OCI-LY7 (cell line): ENCODE measurements at regions not wholly inside any gene's neighbourhood (a gene's known extent, or its start where the extent isn't known, plus 50 kb on each side); places are given as distances from the start of the nearest gene placed in this dataset.

Source experiments
- BruUV-seq: library from RNA; stranded (reverse); fragments of 400-500 nt; replicated peaks from 2 replicates; lab custom pipeline; 2021; lab: Mats Ljungman, UMichigan
- CTCF ChIA-PET: fragments of 300-600 bp; sonication (Branson Sonifier 250); formaldehyde crosslinking; loops from one replicate; lab custom pipeline; 2022; ENCODE audit warnings: antibody characterized with exemption; ENCODE audit not compliant: unreplicated experiment; lab: Charles Lee
- POLR2A ChIA-PET: fragments of 300-600 bp; sonication (Branson Sonifier 250); formaldehyde crosslinking; loops from one replicate; lab custom pipeline; 2022; ENCODE audit warnings: antibody characterized with exemption; lab: Charles Lee
- DNase-seq: peaks from one replicate; pipeline ENCODE4 v3.0.0-alpha.2; 2015; ENCODE audit warnings: low spot score
- H2AFZ ChIP-seq: fragments of 200-600 bp; sonication (generic), shearing (Covaris generic); 2 replicates; pipeline ENCODE4 v1.6.1; 2014; ENCODE audit warnings: mild to moderate bottlenecking, antibody characterized with exemption, low read length, moderate library complexity
- H3K27ac ChIP-seq: fragments of 200-600 bp; sonication (generic); 2 replicates; pipeline ENCODE4 v1.5.1; 2014; ENCODE audit warnings: mixed run types, low read depth, mild to moderate bottlenecking, moderate library complexity, low read length, inconsistent platforms; ENCODE audit not compliant: poor library complexity, severe bottlenecking
- H3K36me3 ChIP-seq: fragments of 200-600 bp; sonication (generic); 2 replicates; pipeline ENCODE4 v1.6.1; 2014; ENCODE audit warnings: mild to moderate bottlenecking, antibody characterized with exemption, low read length, moderate library complexity, mixed read lengths; ENCODE audit not compliant: insufficient read depth
- H3K4me1 ChIP-seq: fragments of 200-600 bp; sonication (generic); 2 replicates; pipeline ENCODE4 v1.5.1; 2014; ENCODE audit warnings: mild to moderate bottlenecking, low read length; ENCODE audit not compliant: insufficient read depth, poor library complexity, severe bottlenecking
- H3K4me2 ChIP-seq: fragments of 200-600 bp; sonication (generic); 2 replicates; pipeline ENCODE4 v1.6.1; 2014; ENCODE audit warnings: mild to moderate bottlenecking, low read length
- H3K4me3 ChIP-seq: fragments of 200-600 bp; sonication (generic); 2 replicates; pipeline ENCODE4 v1.5.1; 2014; ENCODE audit warnings: mild to moderate bottlenecking, low read depth, low read length; ENCODE audit not compliant: poor library complexity, severe bottlenecking
- H3K79me2 ChIP-seq: fragments of 200-600 bp; sonication (generic); 2 replicates; pipeline ENCODE4 v1.6.1; 2016; ENCODE audit warnings: low read depth, mild to moderate bottlenecking, low read length, moderate library complexity, mixed read lengths; ENCODE audit not compliant: insufficient read depth
- H3K9me2 ChIP-seq: fragments of 200-600 bp; sonication (generic); 2 replicates; pipeline ENCODE4 v1.6.1; 2016; ENCODE audit warnings: mild to moderate bottlenecking, low read length, mixed read lengths; ENCODE audit not compliant: insufficient read depth
- H3K9me3 ChIP-seq: fragments of 200-600 bp; sonication (generic); 2 replicates; pipeline ENCODE4 v1.6.1; 2014; ENCODE audit warnings: mild to moderate bottlenecking, mixed run types, low read length, mixed read lengths
- H4K20me1 ChIP-seq: fragments of 200-600 bp; sonication (generic); 2 replicates; pipeline ENCODE4 v1.6.1; 2014; ENCODE audit warnings: mild to moderate bottlenecking, antibody characterized with exemption, low read length, moderate library complexity, mixed read lengths; ENCODE audit not compliant: insufficient read depth
- EZH2phosphoT487 ChIP-seq: fragments of 200-600 bp; sonication (generic); IDR thresholded peaks from 2 replicates; pipeline ENCODE4 v1.6.1; 2018; ENCODE audit warnings: low read depth, borderline replicate concordance, mild to moderate bottlenecking, mixed run types, antibody characterized with exemption, low read length, moderate library complexity, mixed read lengths
- intact Hi-C: fragments of 100-400 bp; cut with micrococcal nuclease; formaldehyde crosslinking; loops from one replicate; pipeline ENCODE4 v1.10.0; 2022; ENCODE audit not compliant: unreplicated experiment
- TF ChIP-seq, protein P1 (sequence below): fragments of 200-600 bp; sonication (generic); conservative IDR thresholded peaks from 2 replicates; pipeline ENCODE4 v1.5.1; 2014; ENCODE audit warnings: mild to moderate bottlenecking, antibody characterized with exemption, low read length, moderate library complexity, mixed read lengths

- BruUV-seq = no TSS peak
- CTCF ChIA-PET = no interaction called here
Measured at GRCh38 chr10:36303896-36304295, 661.8 kb upstream of the FZD8 start.

GRCh38 chr10:36302086-36302485 lies 660.0 kb upstream of the FZD8 start:
- H3K4me2 ChIP-seq = no peak overlapping the region
- ChIA-PET CTCF (no interaction called here), POLR2A (no interaction called here)
- H3K36me3 ChIP-seq = no peaks in the 10 kb centered on the region
- intact Hi-C loops = no loop called here
- no peaks in the 10 kb centered on the region for H3K79me2 ChIP-seq
- no TSS peak for BruUV-seq
- no peak for DNase-seq
- no peaks in the 10 kb centered on the region for H3K9me3 ChIP-seq
- no peaks in the 10 kb centered on the region for H3K4me1 ChIP-seq
- H4K20me1 ChIP-seq = no peaks in the 10 kb centered on the region
- no peak for TF ChIP-seq EZH2phosphoT487
- TF ChIP-seq, protein P1, sequence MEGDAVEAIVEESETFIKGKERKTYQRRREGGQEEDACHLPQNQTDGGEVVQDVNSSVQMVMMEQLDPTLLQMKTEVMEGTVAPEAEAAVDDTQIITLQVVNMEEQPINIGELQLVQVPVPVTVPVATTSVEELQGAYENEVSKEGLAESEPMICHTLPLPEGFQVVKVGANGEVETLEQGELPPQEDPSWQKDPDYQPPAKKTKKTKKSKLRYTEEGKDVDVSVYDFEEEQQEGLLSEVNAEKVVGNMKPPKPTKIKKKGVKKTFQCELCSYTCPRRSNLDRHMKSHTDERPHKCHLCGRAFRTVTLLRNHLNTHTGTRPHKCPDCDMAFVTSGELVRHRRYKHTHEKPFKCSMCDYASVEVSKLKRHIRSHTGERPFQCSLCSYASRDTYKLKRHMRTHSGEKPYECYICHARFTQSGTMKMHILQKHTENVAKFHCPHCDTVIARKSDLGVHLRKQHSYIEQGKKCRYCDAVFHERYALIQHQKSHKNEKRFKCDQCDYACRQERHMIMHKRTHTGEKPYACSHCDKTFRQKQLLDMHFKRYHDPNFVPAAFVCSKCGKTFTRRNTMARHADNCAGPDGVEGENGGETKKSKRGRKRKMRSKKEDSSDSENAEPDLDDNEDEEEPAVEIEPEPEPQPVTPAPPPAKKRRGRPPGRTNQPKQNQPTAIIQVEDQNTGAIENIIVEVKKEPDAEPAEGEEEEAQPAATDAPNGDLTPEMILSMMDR = no peak
- no peak overlapping the region for H2AFZ ChIP-seq
- H3K9me2 ChIP-seq = no peaks in the 10 kb centered on the region
- H3K27ac ChIP-seq = no peak overlapping the region
- H3K4me3 ChIP-seq = no peak overlapping the region

More at GRCh38 chr10:36303896-36304295, 661.8 kb upstream of the FZD8 start:
- H3K36me3 ChIP-seq = no peaks in the 10 kb centered on the region
- H3K9me2 ChIP-seq = no peaks in the 10 kb centered on the region
- H3K9me3 ChIP-seq = no peaks in the 10 kb centered on the region
- TF ChIP-seq, protein P1 = no peak
- TF ChIP-seq EZH2phosphoT487 = no peak
- no peak overlapping the region for H3K4me2 ChIP-seq
- POLR2A ChIA-PET = no interaction called here
- H3K4me1 ChIP-seq = no peaks in the 10 kb centered on the region
- H2AFZ ChIP-seq = no peak overlapping the region
- H3K4me3 ChIP-seq = no peak overlapping the region
- no peak overlapping the region for H3K27ac ChIP-seq
- no peaks in the 10 kb centered on the region for H3K79me2 ChIP-seq
- intact Hi-C loops = no loop called here
- DNase-seq = no peak
- H4K20me1 ChIP-seq = no peaks in the 10 kb centered on the region

DNA sequence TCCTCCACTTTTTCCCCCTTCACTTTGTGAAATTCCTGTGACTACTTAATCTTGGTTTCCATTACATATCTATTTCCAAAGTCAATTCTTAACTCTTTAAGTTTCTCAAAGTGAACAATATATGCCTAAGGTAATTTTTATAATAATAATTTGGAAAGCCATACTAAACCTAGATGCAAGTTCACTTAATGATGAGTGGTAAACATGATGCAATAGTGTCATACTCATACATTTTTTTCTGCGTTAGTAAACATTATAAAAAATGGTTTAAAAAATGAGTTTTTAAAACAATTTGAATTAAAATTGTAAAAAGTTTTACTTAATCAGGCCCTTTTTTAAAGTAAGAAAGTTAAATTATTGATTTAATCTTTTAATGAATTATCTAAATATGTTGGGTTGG lies 659.4 kb upstream of the FZD8 start:
- Histone ChIP-seq H3K4me1 (no peaks in the 10 kb centered on the region), H3K4me2 (no peak overlapping the region), H2AFZ (no peak overlapping the region), H3K9me3 (no peaks in the 10 kb centered on the region), H4K20me1 (no peaks in the 10 kb centered on the region), H3K9me2 (no peaks in the 10 kb centered on the region), H3K27ac (no peak overlapping the region), H3K4me3 (no peak overlapping the region), H3K36me3 (no peaks in the 10 kb centered on the region), H3K79me2 (no peaks in the 10 kb centered on the region)
- TF ChIP-seq, protein P1 = no peak
- TF ChIP-seq EZH2phosphoT487 = no peak
- no peak for DNase-seq
- ChIA-PET CTCF (no interaction called here), POLR2A (no interaction called here)
- intact Hi-C loops = no loop called here
- no TSS peak for BruUV-seq
